ENCODE measurements at regions not wholly inside any gene's neighbourhood (a gene's known extent, or its start where the extent isn't known, plus 50 kb on each side); places are given as distances from the start of the nearest gene placed in this dataset.

DNA sequence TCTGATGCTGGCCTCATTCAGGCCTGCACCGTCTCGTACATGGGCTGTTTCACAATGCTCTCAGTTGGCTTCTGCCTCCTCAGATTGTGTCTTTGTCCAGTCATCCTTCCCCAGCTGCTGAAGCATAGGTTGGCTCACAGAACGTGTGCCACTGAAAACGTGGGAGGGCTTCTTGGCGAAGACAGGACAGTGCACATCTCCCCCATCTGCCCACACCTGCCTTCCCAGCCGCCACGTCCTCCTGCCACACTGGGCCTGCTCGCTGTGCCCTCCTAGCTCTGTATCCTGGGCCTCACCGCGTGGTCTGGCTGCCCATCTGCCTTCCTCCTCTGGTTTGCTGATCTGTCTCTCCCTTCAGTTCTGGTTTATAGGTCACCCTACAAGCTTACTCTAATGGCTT, 230.0 kb upstream of the TOPAZ1 start:
- Mint-ChIP-seq H3K27me3 (peaks cover 36% of the 10 kb centered on the region), H3K9me3 (no peaks in the 10 kb centered on the region), H3K4me1 (no peaks in the 10 kb centered on the region), H3K4me3 (no peak overlapping the region), H3K27ac (no peak overlapping the region), H3K36me3 (no peaks in the 10 kb centered on the region)
- no peak for DNase-seq

DNA sequence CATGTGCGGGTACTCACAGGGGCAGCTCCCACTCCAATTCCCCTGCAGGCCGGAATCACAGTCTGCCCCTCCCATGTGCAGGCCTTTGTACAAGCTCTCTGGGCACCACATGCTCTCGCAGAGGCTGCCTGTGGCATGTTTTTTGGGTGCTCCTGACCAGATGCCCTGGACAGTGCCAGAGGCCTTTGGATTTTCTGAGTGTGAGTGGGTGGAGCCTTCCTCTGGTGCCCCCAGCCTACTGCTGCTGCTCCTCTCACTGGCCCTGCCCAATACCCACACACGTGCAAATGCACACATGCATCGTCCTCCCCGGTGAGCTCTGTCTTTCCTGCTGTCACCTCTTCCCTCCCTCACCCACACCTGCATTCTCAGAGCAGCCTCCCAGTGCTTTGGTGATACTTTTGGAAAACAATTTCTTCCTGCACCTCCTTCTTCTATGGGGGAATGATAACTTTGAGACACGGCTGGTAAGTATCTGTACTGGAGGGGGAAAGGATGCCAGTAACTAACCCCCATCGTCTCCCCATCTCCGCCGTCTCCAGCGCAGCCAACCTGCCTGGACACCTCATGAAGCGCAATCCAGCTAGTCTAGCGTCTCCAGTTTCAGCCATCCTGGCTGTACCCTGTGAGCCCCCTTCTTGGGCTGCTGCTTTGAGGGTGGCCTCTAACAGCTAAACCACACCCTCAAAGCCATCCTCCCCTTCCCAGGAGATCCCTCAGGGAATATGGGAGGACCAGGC, 229.4 kb upstream of the TOPAZ1 start:
- H3K4me3 Mint-ChIP-seq, result no peak overlapping the region
- no peak for DNase-seq
- peaks cover 3% of the 10 kb centered on the region for H3K4me1 Mint-ChIP-seq
- H3K9me3 Mint-ChIP-seq, result no peaks in the 10 kb centered on the region
- H3K27me3 Mint-ChIP-seq, result peaks cover 35% of the 10 kb centered on the region
- no peak overlapping the region for H3K27ac Mint-ChIP-seq
- no peaks in the 10 kb centered on the region for H3K36me3 Mint-ChIP-seq

DNA sequence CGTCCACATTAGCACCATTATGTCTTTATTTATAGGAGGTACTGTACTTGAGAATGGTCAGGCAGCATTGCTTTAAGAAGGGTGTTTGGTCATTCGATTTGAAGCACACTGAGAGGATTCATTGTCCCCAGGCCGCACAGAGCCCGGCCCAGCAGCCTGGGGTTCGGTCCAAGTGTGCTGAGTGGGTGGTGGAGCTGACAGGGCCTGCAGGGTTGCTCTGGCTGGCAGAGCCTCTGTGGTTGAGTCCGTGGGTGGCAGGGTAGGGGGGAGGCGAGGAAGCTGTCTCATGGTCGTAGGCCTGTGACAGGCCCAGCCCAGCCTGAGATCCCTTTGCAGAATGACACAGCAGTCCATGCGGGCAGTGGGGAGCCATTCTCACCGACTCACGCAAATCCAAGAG, 227.7 kb upstream of the TOPAZ1 start:
- DNase-seq, result no peak
- no peaks in the 10 kb centered on the region for H3K36me3 Mint-ChIP-seq
- peaks cover 3% of the 10 kb centered on the region for H3K4me1 Mint-ChIP-seq
- no peak overlapping the region for H3K4me3 Mint-ChIP-seq
- no peaks in the 10 kb centered on the region for H3K9me3 Mint-ChIP-seq
- H3K27ac Mint-ChIP-seq, result no peak overlapping the region
- H3K27me3 Mint-ChIP-seq, result peaks cover 27% of the 10 kb centered on the region

DNA sequence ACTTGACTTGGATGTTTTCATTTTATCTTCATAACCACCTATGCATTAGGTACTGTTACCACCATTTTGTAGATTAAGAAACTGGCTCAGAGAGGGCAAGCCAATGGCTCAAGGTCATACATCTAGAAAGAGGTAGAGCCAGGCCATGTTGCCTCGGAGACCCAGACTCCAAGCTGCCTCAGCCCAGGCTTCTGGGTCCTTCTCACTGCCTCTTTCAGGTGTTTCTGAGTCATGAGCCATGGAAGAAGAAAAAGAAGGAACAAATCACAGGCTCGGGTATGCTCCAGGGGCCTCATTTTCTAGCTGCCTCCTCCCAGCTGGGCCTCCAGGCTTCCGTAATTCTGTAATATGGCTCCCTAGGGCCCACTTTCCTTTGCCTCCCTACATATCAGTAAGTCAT, 226.5 kb upstream of the TOPAZ1 start:
- Mint-ChIP-seq H3K27ac (no peak overlapping the region), H3K36me3 (no peaks in the 10 kb centered on the region), H3K4me3 (no peak overlapping the region), H3K4me1 (peaks cover 3% of the 10 kb centered on the region), H3K27me3 (peaks cover 30% of the 10 kb centered on the region), H3K9me3 (no peaks in the 10 kb centered on the region)
- no peak for DNase-seq

DNA sequence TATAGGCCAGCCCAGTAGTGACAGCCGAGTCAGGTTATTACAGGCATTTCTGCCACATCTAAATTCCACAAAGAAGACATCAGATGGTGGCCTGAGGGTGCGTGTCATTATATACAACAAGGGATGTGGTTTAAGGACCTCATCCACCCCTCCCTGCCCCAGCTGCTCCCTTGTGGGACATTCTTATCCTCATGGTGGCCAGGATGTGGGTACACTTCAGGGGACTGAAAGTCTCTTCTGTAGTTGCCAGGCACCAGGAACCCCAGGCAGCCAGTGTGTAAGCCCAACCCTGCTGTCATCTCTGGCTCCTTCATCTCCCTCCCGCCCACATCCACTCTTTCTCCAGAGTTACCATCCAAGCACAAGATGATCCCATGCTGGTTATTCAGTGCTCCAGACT, 224.9 kb upstream of the TOPAZ1 start:
- Mint-ChIP-seq H3K27ac (no peak overlapping the region), H3K9me3 (no peaks in the 10 kb centered on the region), H3K36me3 (no peaks in the 10 kb centered on the region), H3K4me3 (no peak overlapping the region), H3K27me3 (peaks cover 32% of the 10 kb centered on the region), H3K4me1 (peaks cover 3% of the 10 kb centered on the region)
- DNase-seq, result peak; percentile 17

DNA sequence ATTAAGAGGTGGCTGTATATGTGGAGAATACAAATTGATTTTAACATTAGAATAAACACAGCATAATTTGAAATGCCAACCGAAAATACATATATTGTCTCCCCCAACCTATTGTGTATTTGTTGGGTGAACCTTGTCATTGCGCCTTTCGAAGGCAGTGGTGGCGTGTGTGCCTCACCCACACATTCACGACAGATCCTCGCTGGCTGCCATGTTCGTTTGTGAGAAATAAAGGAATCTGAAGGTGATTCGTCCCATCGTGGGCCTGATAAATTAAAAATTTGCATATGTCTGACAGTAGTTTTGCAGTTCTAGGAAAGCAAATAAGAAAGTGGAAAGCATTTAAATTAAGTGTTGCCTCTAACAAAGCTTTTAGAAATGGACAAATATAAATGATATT, 222.8 kb upstream of the TOPAZ1 start:
- Mint-ChIP-seq H3K4me3 (no peak overlapping the region), H3K27ac (no peak overlapping the region), H3K9me3 (no peaks in the 10 kb centered on the region), H3K4me1 (peaks cover 8% of the 10 kb centered on the region), H3K27me3 (peaks cover 44% of the 10 kb centered on the region), H3K36me3 (no peaks in the 10 kb centered on the region)
- DNase-seq, result no peak

DNA sequence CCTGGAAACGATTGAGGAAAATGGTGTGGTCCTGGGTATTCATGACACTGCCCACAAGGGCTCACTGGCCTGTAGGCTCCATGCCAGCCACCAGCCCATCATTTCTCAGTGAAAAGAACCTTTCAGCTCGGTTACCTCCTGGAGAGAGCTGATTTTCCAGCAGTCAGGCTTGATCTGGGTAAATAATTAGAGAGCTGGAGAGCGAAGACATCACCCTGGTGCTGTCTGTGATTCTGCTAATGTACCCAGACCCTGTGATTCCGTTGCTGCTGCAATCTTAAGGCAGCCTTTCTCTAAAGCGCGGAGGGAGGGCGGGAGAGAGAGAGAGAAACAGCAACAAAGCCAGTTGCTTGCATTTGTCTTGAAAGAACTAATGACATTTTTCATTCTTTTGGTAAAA, 221.9 kb upstream of the TOPAZ1 start:
- no peak for DNase-seq
- H3K36me3 Mint-ChIP-seq, result no peaks in the 10 kb centered on the region
- peaks cover 8% of the 10 kb centered on the region for H3K4me1 Mint-ChIP-seq
- no peaks in the 10 kb centered on the region for H3K9me3 Mint-ChIP-seq
- no peak overlapping the region for H3K27ac Mint-ChIP-seq
- H3K4me3 Mint-ChIP-seq, result no peak overlapping the region
- peaks cover 52% of the 10 kb centered on the region for H3K27me3 Mint-ChIP-seq

DNA sequence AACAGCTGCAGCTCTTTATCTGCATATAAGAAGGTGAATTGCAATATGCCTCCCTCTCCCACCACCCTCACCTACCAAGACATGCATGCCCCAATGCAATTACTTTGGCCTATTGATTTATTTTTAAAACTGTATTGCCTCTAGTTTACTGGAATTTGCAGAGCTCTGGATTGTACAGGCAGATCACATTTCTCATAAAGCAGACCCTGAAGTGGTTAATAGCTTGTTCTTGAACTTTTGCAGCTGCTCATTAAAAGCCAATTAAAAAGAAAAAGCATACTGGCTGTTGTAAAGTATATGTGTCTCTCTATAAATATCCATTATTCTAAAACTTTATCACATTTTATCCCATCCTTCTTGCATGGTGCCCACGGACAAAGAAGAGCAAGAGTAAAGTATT, 221.5 kb upstream of the TOPAZ1 start:
- DNase-seq, result no peak
- H3K27ac Mint-ChIP-seq, result no peak overlapping the region
- H3K4me1 Mint-ChIP-seq, result peaks cover 8% of the 10 kb centered on the region
- no peaks in the 10 kb centered on the region for H3K36me3 Mint-ChIP-seq
- H3K9me3 Mint-ChIP-seq, result no peaks in the 10 kb centered on the region
- H3K27me3 Mint-ChIP-seq, result peaks cover 56% of the 10 kb centered on the region
- H3K4me3 Mint-ChIP-seq, result no peak overlapping the region

DNA sequence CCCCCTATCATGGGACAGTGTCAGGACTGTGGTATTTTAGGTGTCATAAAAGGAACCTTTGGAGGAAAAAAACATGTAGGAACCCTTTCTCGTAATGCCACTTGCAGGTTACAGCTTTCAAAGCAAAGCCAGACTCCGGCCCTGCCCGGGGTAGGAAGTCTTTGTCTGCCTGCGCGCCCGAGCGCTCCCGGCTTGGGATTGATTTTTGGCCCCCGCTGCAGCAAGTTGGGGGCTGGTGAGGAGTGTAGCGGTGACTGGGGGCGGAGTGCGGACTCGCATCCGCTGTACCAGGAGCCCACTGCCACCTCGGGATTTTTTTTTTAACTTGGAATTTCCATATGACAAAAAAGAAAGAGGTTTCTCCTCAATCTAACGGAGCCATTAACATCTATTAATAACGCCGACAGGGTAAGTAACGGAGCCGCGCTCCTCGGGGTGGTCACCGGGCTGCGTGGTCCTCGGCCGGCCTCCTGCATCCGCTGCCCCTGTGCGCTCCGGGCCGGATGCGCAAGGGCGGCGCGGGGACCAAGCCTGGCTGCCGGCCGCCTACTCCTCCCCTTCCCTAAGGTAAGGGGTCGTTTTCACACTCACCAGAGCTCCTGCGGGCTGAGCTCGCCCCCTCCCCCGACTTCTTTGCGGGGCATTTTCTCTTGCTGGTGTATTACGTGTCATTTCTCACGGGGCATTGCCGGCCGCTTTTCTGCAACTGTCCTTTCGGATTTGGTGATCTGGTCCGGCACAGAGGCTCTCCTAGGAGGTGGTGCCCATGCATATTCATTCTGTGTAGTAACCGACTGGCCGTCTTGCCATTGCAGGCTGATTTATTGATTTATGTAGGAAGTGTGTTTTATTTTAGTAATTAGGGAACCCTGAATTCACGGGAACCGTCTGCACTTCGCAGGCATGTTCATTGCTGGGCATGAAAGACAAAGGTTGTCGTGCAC, 219.8 kb upstream of the TOPAZ1 start:
- H3K4me1 Mint-ChIP-seq, result peaks cover 8% of the 10 kb centered on the region
- peaks cover 73% of the 10 kb centered on the region for H3K27me3 Mint-ChIP-seq
- H3K4me3 Mint-ChIP-seq, result peak overlapping the region; percentile 56

DNA sequence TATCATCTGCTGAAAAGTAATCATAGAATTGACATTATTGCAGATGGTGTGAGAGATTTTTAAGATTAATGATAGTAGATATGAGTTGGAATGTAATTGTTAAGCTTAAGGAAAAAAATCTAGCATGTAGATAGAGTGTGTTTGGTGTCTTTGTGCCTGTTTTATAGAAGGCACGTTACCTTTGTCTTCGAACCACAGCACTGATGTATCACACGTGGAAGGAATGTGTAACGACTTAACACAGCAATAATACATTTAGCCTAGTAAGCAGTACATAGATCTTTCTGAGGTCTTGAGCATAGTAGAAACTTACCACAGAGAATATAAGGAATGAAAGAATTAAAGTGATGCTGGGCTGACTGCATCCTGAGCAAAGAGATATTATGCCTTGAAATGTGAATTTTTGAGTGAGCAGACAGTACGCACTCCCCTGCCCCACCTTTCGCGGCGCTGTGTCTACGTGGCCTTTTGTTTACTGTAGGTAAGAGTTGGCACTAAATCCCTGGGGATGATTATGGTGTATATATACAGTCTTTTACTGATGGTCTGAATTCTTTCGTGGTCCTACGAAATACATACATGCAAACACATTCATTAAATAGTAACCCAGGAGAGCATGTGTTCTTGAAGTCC, 217.6 kb upstream of the TOPAZ1 start:
- Mint-ChIP-seq H3K4me1 (peaks cover 4% of the 10 kb centered on the region), H3K4me3 (no peak overlapping the region), H3K9me3 (no peaks in the 10 kb centered on the region), H3K27me3 (peaks cover 85% of the 10 kb centered on the region), H3K27ac (no peak overlapping the region), H3K36me3 (no peaks in the 10 kb centered on the region)
- no peak for DNase-seq

More for the DNA sequence above, 219.8 kb upstream of the TOPAZ1 start:
- Mint-ChIP-seq H3K27ac (no peak overlapping the region), H3K36me3 (no peaks in the 10 kb centered on the region), H3K9me3 (no peaks in the 10 kb centered on the region)
- no peak for DNase-seq

DNA sequence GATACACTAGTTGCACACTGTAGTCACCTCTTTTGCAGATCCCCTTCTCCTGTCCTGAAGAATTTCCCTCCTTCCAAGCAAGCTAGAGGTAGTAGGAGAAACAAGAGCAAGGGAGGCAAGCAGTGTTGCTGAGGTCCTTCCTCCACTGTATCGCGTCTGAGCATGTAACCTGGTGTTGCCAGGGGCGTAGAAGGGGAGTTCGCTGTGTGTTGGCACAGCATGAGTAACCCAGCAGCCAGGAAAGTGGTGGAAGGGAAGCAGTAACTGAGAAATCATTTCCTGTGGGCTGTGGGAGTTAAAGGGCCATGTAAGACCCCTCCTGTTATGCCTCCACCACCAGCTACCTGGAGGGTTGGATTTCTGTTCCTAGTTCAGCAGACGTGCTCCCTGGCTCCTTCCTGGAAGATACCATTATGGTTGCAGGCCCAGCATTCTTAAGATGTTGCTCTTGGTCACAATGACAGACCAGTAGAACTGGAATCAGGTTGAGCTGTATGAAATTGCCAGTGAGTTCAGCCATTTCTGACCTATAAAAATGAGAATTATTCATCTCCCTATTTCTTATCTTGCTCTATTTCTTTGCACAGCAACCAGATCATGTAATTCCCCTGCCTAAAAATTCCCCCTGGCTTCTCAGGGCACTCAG, 215.3 kb upstream of the TOPAZ1 start:
- Mint-ChIP-seq H3K9me3 (no peaks in the 10 kb centered on the region), H3K4me3 (no peak overlapping the region), H3K4me1 (peaks cover 4% of the 10 kb centered on the region), H3K27me3 (peaks cover 65% of the 10 kb centered on the region), H3K27ac (no peak overlapping the region), H3K36me3 (no peaks in the 10 kb centered on the region)
- no peak for DNase-seq

DNA sequence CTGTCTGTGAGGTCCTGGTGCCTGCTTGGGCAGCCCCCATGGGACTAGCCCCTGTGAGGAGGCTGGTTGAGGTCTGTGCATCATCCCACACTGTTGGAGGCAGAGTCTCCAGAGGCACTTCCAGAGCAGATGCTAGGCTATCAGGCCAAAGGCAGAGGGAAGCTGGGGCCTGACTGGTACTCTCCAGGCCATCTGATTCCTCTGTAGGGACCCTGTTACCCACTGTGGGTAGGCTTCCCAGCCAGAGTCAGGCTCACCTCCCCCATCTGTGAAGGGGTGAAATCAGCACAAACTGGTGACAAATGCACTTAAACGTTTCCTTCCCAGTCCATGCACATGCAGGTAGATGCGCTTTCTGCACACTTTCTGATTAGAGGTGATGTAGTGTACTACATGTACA, 212.6 kb upstream of the TOPAZ1 start:
- H3K27ac Mint-ChIP-seq, result no peak overlapping the region

DNA sequence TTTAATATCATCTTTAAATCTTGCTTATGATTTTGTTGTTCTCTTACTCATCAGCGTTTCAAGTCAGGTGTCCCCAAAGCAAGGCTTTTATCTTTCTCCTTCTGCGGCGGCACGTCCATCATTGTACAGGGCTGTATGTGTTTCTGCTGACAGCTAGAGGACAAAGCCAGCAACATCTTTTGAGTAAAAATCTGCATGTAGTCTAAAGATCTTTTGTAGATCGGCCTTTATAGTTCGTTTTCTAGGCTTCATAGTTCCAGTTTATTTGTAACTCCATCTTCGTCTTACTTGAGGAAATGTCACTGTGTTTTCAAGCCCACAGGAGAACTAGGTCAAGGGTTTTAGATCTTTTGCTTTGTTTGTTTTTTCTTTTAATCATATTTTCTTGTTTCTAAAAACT, 211.4 kb upstream of the TOPAZ1 start:
- no peak for DNase-seq
- H3K9me3 Mint-ChIP-seq, result no peaks in the 10 kb centered on the region
- peaks cover 31% of the 10 kb centered on the region for H3K27me3 Mint-ChIP-seq
- no peaks in the 10 kb centered on the region for H3K36me3 Mint-ChIP-seq
- no peaks in the 10 kb centered on the region for H3K4me1 Mint-ChIP-seq
- no peak overlapping the region for H3K27ac Mint-ChIP-seq
- no peak overlapping the region for H3K4me3 Mint-ChIP-seq

More for the DNA sequence above, 212.6 kb upstream of the TOPAZ1 start:
- no peak for DNase-seq
- Mint-ChIP-seq H3K27me3 (peaks cover 42% of the 10 kb centered on the region), H3K36me3 (no peaks in the 10 kb centered on the region), H3K9me3 (no peaks in the 10 kb centered on the region), H3K4me3 (no peak overlapping the region), H3K4me1 (no peaks in the 10 kb centered on the region)

DNA sequence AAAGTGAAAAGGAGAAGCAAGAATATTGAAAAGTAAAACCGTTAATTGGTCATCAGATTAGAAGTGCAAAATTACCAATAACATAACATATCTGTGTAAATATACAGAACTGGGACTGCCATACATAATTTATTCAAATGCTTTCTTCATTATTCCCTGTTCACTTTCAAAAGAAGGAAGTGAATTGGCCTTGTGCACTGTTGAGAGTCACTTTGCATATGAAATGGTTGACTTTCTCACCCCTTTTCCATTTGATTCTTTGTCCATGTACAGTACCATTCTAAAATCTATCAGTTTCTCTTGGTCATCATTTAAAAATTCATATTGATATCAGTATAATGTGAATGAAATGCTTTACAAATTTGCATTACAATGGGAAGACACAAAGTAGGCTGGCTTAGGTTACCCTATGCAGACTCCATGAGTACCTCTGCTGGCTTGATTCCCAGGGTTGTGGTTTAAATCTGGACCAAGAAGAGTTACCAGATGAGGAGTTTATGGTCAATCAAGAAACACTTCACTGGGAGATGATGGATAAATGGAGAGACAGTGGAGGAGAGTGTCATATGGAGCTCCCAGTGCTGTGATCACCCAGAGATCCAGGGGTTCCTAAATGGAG, 210.9 kb upstream of the TOPAZ1 start:
- DNase-seq, result no peak
- no peaks in the 10 kb centered on the region for H3K4me1 Mint-ChIP-seq
- H3K27me3 Mint-ChIP-seq, result peaks cover 25% of the 10 kb centered on the region
- H3K27ac Mint-ChIP-seq, result no peak overlapping the region
- H3K36me3 Mint-ChIP-seq, result no peaks in the 10 kb centered on the region
- no peak overlapping the region for H3K4me3 Mint-ChIP-seq
- no peaks in the 10 kb centered on the region for H3K9me3 Mint-ChIP-seq
